CD4-positive, alpha-beta T cell treated with Interleukin-17A for 1 hour (primary cell): ENCODE measurements at regions not wholly inside any gene's neighbourhood (a gene's known extent, or its start where the extent isn't known, plus 50 kb on each side); places are given as distances from the start of the nearest gene placed in this dataset.
"Not testable (repeated sequence)": the region's sequence is repeated elsewhere in the genome, so short reads cannot be mapped to it uniquely, and the experiment has no call there.

Source experiments
- DNase-seq: peaks from one replicate; pipeline ENCODE4 v3.0.0-alpha.2; 2020

DNA sequence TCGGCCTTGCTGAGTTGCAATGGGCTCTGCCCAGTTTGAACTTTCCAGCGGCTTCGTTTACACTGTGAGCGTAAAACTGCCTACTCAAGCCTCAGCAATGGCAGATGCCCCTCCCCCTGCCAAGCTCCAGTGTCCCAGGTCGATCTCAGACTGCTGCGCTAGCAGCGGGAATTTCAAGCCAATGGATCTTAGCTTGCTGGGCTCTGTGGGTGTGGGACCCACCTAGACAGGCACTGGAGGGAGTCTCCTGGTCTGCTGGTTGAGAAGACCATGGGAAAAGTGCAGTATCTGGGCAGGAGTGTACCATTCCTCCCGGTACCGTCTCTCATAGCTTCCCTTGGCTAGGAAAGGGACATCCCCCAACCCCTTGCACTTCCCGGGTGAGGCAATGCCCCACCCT is 88.2 kb downstream of the KLHL28 start:
- DNase-seq = no peak

DNA sequence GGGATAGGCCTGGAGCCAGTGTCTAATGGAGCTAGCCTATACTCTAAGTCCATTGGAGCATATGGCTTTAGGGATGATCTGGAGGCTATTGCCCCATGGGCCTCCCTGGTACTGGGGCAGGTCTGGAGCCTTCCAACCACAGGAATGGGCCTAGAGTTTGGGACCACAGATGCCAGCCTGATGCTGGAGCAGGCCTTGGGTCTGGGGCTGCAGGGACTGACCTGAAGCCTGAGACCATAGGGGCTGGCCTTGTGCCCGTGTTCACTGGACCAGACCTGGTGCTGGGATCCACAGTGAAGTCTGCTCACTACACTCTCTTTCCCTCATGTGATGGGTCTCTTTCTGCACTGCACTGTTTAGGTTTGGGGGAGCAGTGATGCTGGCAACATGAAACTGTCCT is 95.0 kb downstream of the KLHL28 start:
- DNase-seq = no peak

DNA sequence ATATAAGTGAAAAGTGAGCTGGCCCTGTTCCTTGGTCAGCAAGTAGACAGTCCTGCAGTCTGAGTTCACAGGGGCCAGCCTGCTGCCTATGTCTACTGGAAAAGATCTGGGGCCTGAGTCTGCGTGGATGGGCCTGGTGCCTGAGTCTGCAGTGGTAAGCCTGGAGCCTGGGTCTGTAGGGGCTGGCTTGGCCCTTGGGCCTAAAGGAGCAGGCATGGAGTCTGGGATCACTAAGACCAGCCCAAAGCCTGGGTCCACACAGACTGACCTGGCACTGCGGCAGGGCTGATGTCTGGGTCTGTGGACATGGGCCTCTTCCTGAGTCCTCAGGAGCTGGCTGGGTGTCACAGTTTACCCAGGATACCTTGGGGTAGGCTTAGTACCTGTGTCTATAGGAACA is 95.4 kb downstream of the KLHL28 start:
- DNase-seq = no peak

DNA sequence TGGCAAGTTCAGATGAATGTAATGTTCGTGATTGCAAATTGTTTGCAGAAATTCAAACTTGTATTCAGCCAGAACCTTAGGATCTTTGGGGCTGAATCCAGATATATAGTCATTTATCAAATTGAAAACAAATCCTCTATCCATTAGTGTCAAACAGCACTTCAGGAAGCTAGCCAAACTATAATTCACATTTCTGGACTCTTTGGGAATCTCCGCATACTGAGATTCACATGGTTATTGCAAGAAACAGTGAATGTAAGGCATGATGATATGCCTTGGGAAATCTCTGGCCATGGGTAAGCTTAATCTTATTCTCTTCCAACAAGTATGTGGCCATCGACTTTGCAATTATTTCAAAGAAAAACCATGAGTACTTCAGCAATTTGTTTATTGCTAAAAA is 98.5 kb downstream of the KLHL28 start:
- no peak for DNase-seq

DNA sequence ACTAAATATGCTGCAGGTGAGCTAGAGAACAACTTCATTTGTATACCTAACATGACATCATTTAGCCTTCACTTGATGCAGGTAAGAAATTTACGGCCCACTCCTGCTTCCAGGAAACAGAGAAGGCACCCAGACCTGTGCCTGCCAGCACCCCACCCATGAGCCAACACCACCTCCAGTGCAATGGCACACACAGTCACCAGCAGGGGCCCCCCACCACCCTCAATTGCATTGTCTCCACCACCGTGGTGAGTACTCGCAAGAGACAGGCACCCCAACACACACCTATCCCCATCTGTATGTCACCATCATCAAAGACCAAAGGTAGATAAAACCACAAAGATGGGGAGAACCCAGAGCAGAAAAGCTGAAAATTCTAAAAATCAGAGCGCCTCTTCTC is 107.6 kb downstream of the KLHL28 start:
- no peak for DNase-seq

DNA sequence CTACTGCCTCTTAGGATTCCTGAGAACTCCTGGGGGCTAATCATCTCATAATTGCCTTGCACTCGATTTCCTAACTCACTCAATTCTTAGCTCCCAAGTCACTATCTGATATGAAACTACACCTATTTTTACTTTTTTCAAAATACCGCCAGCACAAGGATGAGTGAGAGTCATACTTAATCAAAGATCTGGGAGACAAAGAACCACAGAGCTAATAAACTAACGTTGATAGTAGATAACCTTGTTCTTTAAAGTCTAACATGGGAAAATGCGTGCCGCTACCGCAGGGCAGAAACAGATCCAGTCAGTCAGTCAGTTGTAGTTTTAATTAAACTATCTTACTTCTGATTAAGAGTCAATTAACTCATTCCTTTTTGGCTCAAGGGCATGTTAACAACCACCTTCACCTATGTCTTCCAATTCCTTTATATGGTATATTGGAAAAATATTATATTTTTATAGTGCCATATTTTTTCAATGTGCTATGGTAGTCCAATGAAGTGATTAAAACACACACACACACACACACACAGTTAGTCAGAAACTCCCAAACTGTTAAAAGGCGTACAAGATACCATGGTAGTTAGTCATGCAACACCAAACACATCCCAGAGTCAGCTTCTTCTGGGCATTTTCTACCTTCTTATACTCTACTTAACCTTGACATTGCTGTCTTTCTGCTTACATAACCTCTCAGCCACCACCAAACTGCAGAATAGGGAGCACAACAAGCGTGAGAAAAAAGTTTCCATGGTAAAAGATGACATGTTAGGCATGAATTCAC is 114.0 kb downstream of the KLHL28 start:
- DNase-seq = no peak

DNA sequence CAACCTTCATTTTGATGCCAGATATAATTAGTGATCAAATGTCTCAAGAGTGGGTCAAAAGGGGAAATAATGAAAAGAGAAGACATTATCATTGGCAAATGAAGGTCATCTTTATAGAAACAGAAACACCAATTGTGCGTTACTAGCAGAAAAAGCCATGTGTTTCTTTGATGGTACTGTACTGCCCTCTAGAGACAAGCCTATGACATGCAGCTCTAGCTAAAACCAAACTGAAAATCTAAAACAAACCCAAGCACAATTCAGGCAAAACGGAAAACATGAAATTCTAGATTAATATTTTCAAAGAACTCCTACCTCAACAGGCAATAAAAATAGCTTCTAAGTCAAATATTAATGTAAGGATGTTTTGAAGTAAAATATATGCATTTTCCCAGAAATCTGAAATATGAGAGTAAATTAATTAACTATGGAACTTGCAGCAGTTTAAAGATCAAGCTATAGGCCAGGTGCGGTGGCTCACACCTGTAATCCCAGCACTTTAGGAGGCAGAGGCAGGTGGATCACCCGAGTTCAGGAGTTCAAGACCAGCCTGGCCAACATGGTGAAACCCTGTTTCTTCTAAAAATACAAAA is 115.4 kb downstream of the KLHL28 start:
- DNase-seq = peak; percentile 43

DNA sequence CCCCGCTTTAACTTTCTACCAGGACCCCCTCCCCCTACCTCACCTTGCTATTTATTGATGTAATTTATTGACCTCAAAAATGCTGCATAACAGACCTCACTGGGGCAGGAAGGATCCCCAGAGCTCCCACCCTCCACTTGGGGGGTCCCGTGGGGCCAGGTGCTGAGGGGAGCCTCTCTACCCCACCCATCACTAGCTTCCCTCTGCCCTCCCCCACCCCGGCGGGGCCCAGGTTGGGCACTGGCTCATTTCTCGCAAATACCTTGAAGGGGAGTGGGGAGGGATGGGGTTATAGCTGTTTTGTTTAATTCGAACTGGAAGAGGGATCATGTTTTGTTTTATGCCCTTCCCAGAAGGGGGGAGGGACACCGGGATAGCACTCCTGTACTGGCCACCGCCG is 125.8 kb downstream of the KLHL28 start:
- DNase-seq = not testable (repeated sequence)

DNA sequence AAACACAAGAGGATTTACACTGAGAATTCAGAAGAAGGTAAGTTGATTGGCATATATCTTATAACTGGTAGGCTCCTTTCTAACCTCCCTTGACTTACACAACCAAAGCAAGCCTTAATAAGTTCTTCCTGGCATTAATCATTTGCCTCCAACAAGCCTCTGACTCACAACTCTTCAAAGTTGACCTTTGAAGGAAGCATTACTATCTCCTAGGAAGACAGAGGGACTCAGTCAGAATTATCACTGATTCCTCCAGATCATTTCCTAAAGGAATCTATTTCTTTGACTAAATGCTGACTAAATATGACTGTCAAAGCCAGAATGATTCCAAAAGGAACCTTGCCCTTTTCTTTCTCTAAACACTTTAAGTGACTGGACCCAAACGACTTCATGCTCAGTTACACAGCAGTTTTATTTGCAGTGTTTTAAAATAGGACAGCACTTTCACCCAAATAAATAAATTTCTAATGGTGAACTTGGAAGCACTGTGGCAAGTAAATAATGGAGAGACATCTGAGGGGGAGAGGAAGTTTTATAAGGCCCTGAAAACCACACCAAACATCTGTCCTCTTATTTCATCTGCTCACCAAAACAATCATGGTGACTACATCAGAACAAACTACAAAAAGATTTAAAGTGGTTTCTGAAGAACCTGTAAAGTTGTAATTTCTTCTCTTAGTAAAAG is 128.2 kb downstream of the KLHL28 start:
- DNase-seq = no peak

DNA sequence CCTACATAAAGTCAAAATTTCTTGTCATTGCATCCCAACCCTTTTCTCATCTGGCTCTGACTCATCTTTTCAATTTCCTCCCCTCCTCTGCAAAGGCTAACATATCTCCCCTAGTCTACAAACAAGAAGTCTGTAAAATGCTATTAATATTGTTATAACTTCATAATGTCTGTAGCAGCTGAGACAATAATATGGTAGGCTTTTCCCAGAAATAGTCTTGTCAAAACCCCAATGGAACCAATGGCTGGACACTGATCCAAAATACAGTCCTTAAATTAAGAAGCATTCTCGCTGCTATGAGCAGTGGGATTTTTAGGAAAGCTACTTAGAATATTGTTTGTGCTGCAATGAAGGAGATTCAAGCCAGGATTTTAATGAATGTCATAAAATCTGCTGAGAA is 131.4 kb downstream of the KLHL28 start:
- DNase-seq = no peak

DNA sequence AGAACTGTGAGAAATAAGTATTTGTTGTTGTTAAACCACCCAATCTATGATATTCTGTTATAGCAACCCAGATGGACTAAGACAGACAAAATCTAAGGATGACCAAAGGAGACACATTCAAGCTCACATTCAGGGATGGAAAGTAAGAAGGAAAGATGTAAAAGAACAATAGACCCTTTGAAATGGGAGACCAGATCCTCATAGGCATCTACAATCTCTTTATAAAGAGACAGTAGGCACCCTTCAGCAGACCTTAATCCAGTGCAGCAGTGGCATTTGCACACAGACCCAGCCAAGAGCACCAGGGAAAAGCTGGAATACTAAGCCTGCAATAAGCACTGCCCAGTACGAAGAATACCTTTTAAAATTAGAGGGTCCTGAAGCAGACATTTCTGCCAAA is 132.7 kb downstream of the KLHL28 start:
- DNase-seq = no peak

DNA sequence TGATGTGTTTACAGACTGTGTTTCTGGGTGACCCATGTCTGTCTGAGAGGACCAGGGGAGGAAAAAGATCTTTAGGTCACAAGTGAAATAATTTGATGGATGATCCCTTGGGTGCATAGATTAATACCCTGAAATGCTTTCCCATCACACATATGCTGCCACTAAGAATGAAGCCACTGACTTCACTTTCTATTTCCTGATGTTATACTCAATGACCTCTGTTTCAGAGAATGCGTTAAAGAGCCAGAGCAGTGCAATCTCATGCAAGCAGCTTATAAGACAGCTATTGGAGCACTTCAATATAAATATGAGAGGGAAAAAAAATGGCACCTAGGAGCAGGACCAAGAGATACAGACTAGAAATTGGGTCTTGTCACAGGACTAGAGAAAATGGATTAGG is 133.7 kb downstream of the KLHL28 start:
- no peak for DNase-seq

DNA sequence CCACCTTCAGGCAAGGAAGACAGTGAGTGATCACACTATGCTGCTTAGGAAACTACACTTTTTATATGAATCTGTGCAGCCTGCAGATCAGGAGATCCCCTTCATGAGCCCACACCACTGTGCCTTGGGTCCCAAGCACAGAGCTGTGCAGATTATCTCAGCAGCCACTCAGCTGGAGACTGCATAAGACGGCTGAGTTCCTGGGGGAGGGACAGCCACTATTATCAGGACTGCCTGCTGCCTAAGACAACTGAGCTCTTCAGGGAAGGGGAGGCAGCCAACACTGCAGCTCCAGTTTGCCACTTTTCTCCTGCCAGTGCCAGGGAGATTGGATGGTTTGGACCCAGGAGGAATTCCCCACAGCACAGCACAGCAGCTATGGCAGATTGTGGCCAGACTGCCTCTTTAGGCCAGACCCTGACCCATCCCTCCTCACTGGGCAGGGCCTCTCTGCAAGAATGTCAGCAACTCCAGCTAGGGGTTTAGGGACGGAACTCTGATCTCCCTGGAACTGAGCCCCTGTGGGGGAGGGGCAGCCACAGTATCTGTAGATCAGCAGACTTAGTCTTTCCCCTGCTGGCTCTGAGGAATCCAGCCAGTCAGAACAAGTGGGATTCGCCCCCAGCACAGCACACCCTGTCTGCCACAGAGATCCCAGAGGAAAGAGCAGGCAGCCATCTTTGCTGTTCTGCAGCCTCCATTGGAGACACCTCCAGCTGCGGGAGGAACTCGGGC is 141.3 kb downstream of the KLHL28 start:
- no peak for DNase-seq

DNA sequence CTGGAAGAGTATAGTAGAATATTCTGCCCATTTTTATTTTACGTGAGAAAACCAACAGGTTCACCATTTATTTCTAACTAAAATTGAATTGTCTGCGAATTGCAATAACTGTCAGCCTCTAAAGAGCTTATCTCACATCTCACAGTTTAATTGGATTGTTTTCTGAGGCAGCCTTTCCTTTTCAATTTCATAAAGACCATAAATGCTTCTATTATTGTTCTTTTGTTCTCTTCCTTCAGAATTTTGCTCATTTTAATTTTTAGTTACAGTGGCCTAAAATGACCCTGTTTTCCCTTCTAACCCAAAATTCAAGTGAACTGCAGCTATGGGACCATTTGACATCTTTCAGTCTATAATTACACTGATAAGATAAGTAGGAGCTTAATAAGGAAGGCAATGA is 147.6 kb downstream of the KLHL28 start:
- DNase-seq = no peak

DNA sequence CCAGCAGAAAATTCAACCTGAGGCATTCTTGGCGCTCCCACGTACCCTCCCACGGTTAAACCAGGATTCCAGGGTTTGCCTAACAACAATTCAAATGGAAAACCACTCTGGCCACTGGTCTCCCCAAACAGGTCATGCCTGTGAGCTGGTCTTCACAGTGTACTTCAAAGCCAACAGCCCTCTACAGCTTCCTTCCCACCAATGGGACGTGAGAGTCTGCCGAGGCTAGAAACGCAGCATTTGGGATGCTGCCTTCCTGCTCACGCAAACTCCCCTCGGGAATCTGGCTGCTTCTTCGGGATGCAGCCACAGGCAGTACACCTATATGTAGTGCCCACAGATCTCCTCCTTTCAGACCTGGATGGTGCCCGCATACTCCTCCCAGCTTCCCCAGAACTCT is 149.1 kb downstream of the KLHL28 start:
- DNase-seq = no peak

DNA sequence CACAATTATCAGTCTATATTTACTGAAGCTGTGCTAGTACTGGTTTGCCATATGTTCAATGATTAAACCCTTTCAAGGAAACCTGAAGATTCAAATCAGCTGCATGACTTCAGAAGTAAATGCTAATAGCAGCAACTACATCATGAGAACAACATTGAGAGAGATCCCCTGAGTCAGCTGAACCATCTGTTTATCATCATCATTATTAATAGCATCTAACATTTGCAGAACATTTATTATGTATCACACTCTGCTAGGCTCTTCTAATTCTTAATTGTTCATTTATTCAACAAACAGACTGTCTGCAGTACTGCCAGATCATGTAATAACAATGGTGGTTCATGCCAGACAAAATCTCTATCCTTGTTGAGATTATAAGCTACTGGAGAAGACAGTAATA is 157.4 kb downstream of the KLHL28 start:
- no peak for DNase-seq

DNA sequence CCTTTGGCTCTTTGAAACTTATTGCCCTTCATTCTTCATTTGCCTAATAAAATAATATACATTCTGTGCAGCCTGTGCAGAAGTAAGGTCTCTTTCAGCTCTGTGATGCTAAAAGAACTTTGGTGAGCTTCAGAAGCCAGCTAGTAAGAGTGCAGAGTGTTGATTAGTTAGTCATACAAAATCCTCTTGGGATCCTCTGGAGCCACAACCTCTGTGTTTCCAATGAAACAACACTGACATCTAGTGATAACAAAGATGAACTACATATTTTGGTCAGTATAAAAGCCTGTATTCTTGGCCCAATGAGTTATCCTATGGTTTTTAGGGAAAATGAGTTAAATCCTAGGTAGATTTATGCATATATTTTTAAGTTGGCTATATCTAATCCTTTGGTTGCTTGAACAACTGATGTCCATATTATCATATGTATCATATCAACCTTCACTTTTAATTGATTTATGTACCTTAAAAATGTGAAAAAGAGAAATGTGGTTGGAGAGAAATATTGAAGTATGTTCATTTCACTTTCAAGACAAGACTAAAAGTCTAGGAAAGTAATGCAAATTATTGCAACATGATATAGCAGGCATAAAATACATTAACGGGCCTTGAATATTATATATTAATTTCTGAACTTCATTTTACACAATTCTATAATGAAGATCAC is 158.4 kb downstream of the KLHL28 start:
- peak; percentile 25 for DNase-seq

DNA sequence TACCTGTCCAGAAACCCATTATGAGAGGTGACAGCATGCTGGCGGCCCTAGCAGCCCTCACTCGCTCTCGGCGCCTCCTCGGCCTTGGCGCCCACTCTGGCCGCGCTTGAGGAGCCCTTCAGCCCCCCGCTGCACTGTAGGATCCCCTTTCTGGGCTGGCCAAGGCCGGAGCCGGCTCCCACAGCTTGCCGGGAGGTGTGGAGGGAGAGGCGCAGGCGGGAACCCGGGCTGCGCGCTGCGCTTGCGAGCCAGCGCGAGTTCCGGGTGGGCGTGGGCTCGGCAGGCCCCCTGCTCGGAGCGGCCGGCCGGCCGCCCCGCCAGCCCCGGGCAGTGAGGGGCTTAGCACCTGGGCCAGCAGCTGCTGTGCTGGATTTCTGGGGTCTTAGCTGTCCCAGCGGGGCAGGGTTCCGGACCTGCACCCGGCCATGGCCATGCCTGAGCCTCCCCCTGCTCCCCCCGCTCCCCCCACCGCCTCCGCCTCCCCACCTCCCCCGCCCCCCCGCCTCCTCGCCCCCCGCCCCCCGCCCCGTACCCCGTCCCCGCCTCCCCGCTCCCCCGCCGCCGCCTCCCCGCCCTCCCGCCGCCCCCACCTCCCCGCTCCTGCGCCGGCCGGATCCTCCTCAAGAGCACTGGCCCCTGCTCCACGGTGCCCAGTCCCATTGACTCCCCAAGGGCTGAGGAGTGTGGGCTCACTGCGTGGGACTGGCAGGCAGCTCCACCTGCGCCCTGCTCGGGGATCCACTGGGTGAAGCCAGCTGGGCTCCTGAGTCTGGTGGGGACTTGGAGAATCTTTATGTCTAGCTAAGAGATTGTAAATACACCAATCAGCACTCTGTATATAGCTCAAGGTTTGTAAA is 163.1 kb downstream of the KLHL28 start:
- no peak for DNase-seq

DNA sequence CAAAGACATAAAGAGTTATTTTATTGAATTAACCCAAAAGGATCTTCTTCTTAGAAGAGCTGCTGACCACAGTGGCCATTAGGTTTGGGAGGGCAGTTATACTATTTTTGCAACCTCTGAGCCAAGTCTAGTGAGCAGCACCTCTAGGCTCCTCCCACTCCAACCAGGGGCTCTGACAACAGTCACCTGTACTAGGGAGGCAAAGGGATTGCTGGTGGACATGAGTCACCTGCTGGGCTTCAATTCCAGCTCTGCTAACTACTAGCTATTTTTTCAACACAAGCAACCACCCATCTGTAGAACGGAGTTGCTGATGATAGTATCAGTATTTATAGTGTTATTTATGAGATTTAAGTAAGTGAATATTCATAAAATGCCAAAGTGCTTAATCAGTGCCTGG is 166.0 kb downstream of the KLHL28 start:
- DNase-seq = no peak

DNA sequence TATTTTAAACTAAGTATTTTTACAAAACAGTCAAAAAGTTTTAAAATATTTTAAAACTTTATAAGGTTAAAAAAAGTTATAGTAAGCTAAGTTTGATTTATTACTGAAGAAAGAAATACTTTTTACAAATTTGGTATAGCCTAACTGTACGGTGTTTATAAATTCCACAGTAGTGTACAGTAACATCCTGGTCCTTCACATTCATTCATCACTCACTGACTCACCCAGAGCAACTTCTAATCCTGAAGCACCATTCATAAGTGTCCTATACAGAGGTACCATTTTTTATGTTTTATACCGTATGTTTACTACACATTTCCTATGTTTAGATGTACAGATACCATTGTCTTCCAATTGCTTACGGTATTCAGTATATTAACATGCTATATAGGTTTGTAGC is 170.0 kb downstream of the KLHL28 start:
- DNase-seq = no peak

DNA sequence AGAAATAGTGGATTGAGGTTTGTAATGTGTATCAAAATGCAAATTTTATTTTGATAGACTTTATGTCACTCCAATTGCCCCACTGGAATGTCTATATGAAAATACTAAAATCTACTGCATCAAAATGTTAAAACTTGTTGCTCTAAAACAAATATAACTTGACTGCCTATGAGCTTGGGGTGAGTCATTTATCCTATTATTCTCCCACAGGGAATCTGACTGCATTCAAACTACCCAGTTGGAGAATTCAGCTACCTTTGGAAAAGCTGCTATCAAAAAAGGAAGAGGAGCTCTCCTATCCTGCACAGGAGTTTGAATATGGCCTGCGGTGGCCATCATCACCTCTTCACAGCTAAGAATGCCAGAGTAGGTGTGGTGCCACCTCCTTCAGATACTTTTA is 173.1 kb downstream of the KLHL28 start:
- no peak for DNase-seq

DNA sequence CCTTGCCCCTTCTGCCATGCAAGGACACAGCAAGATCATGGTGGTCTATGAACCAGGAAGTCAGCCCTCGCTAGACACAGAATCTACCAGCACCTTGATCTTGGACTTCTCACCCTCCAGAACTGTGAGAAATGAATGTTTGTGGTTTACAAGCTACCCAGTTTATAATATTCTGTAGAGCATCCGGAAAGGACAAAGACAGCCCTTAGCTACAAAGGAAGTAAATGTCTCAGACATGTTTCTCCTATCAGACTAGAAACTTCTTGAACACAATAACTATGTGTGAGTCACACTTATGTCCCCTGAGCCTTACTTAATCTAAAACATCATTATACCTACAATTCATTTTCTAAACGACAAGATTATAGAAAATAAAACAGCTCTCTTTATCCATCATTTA is 176.7 kb downstream of the KLHL28 start:
- DNase-seq = no peak
